Sigmoid colon (tissue), 6 donors: ENCODE measurements at regions not wholly inside any gene's neighbourhood (a gene's known extent, or its start where the extent isn't known, plus 50 kb on each side); places are given as distances from the start of the nearest gene placed in this dataset.

Experiments used
- DNase-seq: peaks from one replicate; pipeline ENCODE4 v3.0.0-alpha.2; 2019
- H3K27ac ChIP-seq, 4 donors: fragments of 200-600 bp; sonication (generic); one replicate each; pipeline ENCODE4 v1.5.1; 2016 to 2019; ENCODE audit warnings: mild to moderate bottlenecking in 1 of 4
- H3K27me3 ChIP-seq, 3 donors: fragments of 200-600 bp; sonication (generic); one replicate each; pipeline ENCODE4 v1.5.1; 2019; ENCODE audit warnings: mild to moderate bottlenecking in 1 of 3
- H3K36me3 ChIP-seq, 4 donors: fragments of 200-600 bp; sonication (generic); one replicate each; pipeline ENCODE4 v1.5.1; 2016 to 2019
- H3K4me1 ChIP-seq, 4 donors: fragments of 200-600 bp; sonication (generic); one replicate each; pipeline ENCODE4 v1.5.1; 2017 to 2019
- H3K4me3 ChIP-seq, 4 donors: fragments of 200-600 bp; sonication (generic); one replicate each; pipeline ENCODE4 v1.5.1; 2017 to 2019; ENCODE audit warnings: mild to moderate bottlenecking in 2 of 4, moderate library complexity in 1 of 4
- H3K9me3 ChIP-seq, 4 donors: fragments of 200-600 bp in 3 of 4; sonication (generic) in 3 of 4; one replicate each; pipeline versions ENCODE4 v1.5.1 to v1.6.1; 2013 to 2019
- EP300 ChIP-seq, 4 donors: sonication (generic); formaldehyde crosslinking; IDR thresholded peaks; one replicate each; pipeline ENCODE4 v1.6.1; 2017; ENCODE audit warnings: antibody characterized with exemption in 4 of 4
- POLR2A ChIP-seq, 2 donors: fragments of 450-650 bp; IDR thresholded peaks; one replicate each; pipeline ENCODE4 v1.6.1; 2016; ENCODE audit warnings: antibody characterized with exemption in 2 of 2, mild to moderate bottlenecking in 2 of 2, moderate library complexity in 2 of 2
- POLR2AphosphoS5 ChIP-seq, 4 donors: sonication (generic); formaldehyde crosslinking; IDR thresholded peaks; one replicate each; pipeline ENCODE4 v1.6.1; 2017; ENCODE audit warnings: antibody characterized with exemption in 4 of 4
- WGBS, 2 donors: extraction: QIAGEN DNeasy Blood & Tissue Kit; methylation state at CpG; one replicate each; pipeline ENCODE4 v1.1.7; 2013; 5-methylcytosine and 5-hydroxymethylcytosine counted together
- intact Hi-C: fragments of 100-400 bp; cut with DNase I; formaldehyde crosslinking; loops from one replicate; pipeline ENCODE4 v1.15.1; 2023
- TF ChIP-seq, protein P1 (sequence below), 4 experiments: fragments of 450-650 bp in 3 of 4; fragments of 200-600 bp in 1 of 4; IDR thresholded peaks; one replicate each; pipeline ENCODE4 v1.5.1; 2016 to 2019; ENCODE audit warnings: antibody characterized with exemption in 4 of 4, mild to moderate bottlenecking in 3 of 4, moderate library complexity in 2 of 4
- donor health status: healthy with polysubstance abuse.
- donor health status: healthy.

DNA sequence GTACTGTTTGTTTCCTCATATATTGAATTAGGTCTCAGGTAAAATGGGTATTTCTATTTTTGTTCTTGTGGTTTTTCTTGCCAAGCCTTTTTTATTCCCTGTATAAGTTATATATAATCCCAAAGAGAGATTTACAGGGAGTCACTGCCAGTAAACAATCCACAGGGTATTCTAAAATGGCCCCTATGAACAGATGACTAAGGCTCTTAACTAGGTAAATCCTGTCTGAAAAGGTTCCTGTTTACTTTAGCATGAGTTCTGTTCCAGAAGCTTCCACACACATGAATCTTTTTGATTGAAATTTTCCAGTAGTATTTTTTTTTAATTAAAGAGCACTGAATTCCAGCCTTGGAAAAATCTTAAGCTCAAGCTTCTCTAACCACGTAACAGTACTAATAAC is 552.8 kb upstream of the CCDC179 start:
- TF ChIP-seq, protein P1, sequence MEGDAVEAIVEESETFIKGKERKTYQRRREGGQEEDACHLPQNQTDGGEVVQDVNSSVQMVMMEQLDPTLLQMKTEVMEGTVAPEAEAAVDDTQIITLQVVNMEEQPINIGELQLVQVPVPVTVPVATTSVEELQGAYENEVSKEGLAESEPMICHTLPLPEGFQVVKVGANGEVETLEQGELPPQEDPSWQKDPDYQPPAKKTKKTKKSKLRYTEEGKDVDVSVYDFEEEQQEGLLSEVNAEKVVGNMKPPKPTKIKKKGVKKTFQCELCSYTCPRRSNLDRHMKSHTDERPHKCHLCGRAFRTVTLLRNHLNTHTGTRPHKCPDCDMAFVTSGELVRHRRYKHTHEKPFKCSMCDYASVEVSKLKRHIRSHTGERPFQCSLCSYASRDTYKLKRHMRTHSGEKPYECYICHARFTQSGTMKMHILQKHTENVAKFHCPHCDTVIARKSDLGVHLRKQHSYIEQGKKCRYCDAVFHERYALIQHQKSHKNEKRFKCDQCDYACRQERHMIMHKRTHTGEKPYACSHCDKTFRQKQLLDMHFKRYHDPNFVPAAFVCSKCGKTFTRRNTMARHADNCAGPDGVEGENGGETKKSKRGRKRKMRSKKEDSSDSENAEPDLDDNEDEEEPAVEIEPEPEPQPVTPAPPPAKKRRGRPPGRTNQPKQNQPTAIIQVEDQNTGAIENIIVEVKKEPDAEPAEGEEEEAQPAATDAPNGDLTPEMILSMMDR (IDR thresholded peaks at IDR 0.05): no peak
- TF ChIP-seq EP300 (IDR thresholded peaks at IDR 0.05): no peak
- no peak for TF ChIP-seq POLR2AphosphoS5 (IDR thresholded peaks at IDR 0.05)
- TF ChIP-seq POLR2A (IDR thresholded peaks at IDR 0.05): no peak
- Histone ChIP-seq H3K4me3 (no peak overlapping the region), H3K4me1 (no peaks in the 10 kb centered on the region), H3K9me3 (no peaks in the 10 kb centered on the region), H3K27me3 (no peaks in the 10 kb centered on the region), H3K36me3 (no peaks in the 10 kb centered on the region), H3K27ac (no peak overlapping the region)
- 73 to 82% methylated on average over 1 of the region's 1 CpG for WGBS, 2 donors
- DNase-seq: no peak
- intact Hi-C loops: no loop called here

DNA sequence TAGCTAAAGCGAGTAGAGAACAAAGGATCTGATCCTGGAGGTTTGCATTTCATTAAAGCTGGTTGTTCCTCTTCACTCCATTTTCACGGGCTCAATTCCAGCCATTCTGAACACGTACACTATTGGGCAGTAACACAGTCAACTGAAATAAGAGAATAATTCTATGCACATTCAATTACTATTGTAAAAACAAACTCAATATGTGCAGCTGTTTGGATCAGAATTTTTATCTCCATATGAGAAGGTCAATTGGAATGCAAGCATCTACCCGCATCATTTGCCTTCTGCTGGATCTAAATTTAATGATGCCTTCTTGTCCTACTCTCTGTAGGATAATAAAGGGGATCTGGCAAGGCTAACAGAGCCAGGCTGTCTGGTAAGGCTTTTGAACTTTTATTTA is 562.8 kb upstream of the CCDC179 start:
- Histone ChIP-seq H3K27ac (no peak overlapping the region), H3K9me3 (no peaks in the 10 kb centered on the region), H3K27me3 (no peaks in the 10 kb centered on the region), H3K4me3 (no peak overlapping the region), H3K36me3 (no peaks in the 10 kb centered on the region), H3K4me1 (no peaks in the 10 kb centered on the region)
- intact Hi-C loops: no loop called here
- WGBS, 2 donors: 85 to 89% methylated on average over 4 of the region's 4 CpGs
- DNase-seq: no peak
- TF ChIP-seq EP300 (IDR thresholded peaks at IDR 0.05) (no peak), POLR2AphosphoS5 (IDR thresholded peaks at IDR 0.05) (no peak), POLR2A (IDR thresholded peaks at IDR 0.05) (no peak)
- TF ChIP-seq, protein P1 (IDR thresholded peaks at IDR 0.05): no peak

DNA sequence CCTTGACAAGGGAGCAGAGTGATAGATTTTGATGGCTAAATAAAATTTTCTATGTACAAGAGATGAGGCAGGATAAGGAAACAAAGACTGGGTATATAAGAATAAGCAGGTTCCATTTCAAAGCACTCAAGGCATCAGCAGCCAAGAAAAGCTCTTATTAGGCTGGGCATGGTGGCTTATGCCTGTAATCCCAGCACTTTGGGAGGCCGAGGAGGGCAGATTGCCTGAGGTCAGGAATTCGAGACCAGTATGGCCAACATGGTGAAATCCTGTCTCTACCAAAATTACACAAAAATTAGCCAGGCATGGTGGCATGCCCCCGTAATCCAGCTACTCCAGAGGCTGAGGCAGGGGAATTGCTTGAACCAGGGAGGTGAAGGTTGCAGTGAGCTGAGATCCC is 563.4 kb upstream of the CCDC179 start:
- H3K27ac ChIP-seq: no peak overlapping the region
- H3K4me3 ChIP-seq: no peak overlapping the region
- intact Hi-C loops: no loop called here
- H3K36me3 ChIP-seq: no peaks in the 10 kb centered on the region
- no peaks in the 10 kb centered on the region for H3K9me3 ChIP-seq
- no peak for DNase-seq
- 82% methylated on average over 3 of the region's 3 CpGs for WGBS, 2 donors
- no peaks in the 10 kb centered on the region for H3K27me3 ChIP-seq
- H3K4me1 ChIP-seq: no peaks in the 10 kb centered on the region
- no peak for TF ChIP-seq POLR2AphosphoS5 (IDR thresholded peaks at IDR 0.05)
- TF ChIP-seq, protein P1 (IDR thresholded peaks at IDR 0.05): no peak

DNA sequence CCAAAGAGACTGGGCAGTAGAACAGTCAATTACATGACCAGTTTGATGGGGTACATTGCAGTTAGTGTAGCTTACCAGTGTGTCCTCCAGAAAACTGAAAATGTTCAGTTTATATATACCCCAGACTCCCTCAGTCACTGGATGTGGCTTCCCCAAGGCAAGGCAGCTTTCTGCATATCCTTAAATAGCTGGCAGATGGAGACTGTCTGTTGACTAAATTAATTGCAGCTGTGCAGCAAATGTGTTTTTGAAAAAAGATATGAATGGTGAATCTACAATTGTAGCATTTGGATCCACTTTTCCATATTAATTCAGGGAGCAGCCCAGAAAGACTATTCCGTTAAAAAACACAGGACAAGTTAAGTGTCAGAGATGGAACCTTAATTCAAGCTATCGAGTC is 565.1 kb upstream of the CCDC179 start:
- H3K36me3 ChIP-seq: no peaks in the 10 kb centered on the region
- DNase-seq: no peak
- no peak overlapping the region for H3K27ac ChIP-seq
- no peaks in the 10 kb centered on the region for H3K4me1 ChIP-seq
- 89 to 91% methylated on average over 2 of the region's 2 CpGs for WGBS, 2 donors
- intact Hi-C loops: no loop called here
- no peaks in the 10 kb centered on the region for H3K9me3 ChIP-seq
- H3K4me3 ChIP-seq: no peak overlapping the region
- no peak for TF ChIP-seq POLR2A (IDR thresholded peaks at IDR 0.05)
- TF ChIP-seq, protein P1 (IDR thresholded peaks at IDR 0.05): no peak
- TF ChIP-seq EP300 (IDR thresholded peaks at IDR 0.05): no peak
- no peak for TF ChIP-seq POLR2AphosphoS5 (IDR thresholded peaks at IDR 0.05)
- no peaks in the 10 kb centered on the region for H3K27me3 ChIP-seq

DNA sequence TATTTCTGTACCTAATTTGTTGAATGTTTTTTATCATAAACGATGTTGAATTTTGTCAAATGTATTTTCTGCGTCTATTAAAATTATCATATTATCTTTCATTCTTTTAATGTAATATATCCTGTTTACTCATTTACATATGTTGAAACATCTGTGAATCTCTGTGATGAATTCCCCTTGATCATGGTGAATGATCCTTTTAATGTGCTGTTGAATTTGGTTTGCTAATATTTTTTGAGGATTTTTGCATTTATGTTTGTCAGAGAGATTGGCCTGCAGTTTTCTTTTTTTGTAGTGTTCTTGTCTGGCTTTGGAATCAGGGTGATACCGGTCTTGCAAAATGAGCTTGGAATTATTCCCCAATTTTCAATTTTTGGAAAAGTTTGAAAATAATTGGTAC is 569.3 kb upstream of the CCDC179 start:
- Histone ChIP-seq H3K27ac (no peak overlapping the region), H3K9me3 (no peaks in the 10 kb centered on the region), H3K27me3 (no peaks in the 10 kb centered on the region), H3K36me3 (no peaks in the 10 kb centered on the region), H3K4me1 (no peaks in the 10 kb centered on the region), H3K4me3 (no peak overlapping the region)
- intact Hi-C loops: no loop called here
- TF ChIP-seq, protein P1 (IDR thresholded peaks at IDR 0.05): no peak
- TF ChIP-seq POLR2A (IDR thresholded peaks at IDR 0.05): no peak
- TF ChIP-seq EP300 (IDR thresholded peaks at IDR 0.05): no peak
- TF ChIP-seq POLR2AphosphoS5 (IDR thresholded peaks at IDR 0.05): no peak
- no peak for DNase-seq
- WGBS, 2 donors: 90 to 94% methylated on average over 3 of the region's 3 CpGs
